Coronary artery (tissue), 2 donors: ENCODE measurements at regions not wholly inside any gene's neighbourhood (a gene's known extent, or its start where the extent isn't known, plus 50 kb on each side); places are given as distances from the start of the nearest gene placed in this dataset.

Experiments
- DNase-seq: peaks from one replicate; pipeline ENCODE4 v3.0.0-alpha.2; 2017; ENCODE audit warnings: low spot score
- H3K27ac ChIP-seq, 2 donors: fragments of 200-600 bp; sonication (generic); one replicate each; pipeline ENCODE4 v1.5.1; 2016 to 2019
- H3K4me3 ChIP-seq: fragments of 200-600 bp; sonication (generic); 2 replicates; pipeline ENCODE4 v1.5.1; 2016; ENCODE audit warnings: mild to moderate bottlenecking, moderate library complexity
- CTCF ChIP-seq: fragments of 200-600 bp; sonication (generic); IDR thresholded peaks from one replicate; pipeline ENCODE4 v1.5.1; 2019; ENCODE audit warnings: antibody characterized with exemption

- no peak for TF ChIP-seq CTCF
- peak overlapping the region; percentile 93 for H3K27ac ChIP-seq
- H3K4me3 ChIP-seq = peak overlapping the region; percentile 96
- peak; percentile 79 for DNase-seq
Observed at GRCh38 chr1:84078108-84078841, 65.8 kb upstream of the PRKACB start.

GRCh38 chr1:84077476-84078107, 66.5 kb upstream of the PRKACB start:
- H3K4me3 ChIP-seq = peak overlapping the region; percentile 96
- DNase-seq = peak; percentile 88
- peak overlapping the region; percentile 93 for H3K27ac ChIP-seq
- TF ChIP-seq CTCF = no peak

- DNase-seq = no peak
- Histone ChIP-seq H3K4me3 (no peak overlapping the region), H3K27ac (no peak overlapping the region)
- TF ChIP-seq CTCF = no peak
Observed at GRCh38 chr1:84073266-84073665, 70.8 kb upstream of the PRKACB start.

- H3K27ac ChIP-seq = no peak overlapping the region
- no peak for TF ChIP-seq CTCF
- DNase-seq = no peak
- no peak overlapping the region for H3K4me3 ChIP-seq
Observed at GRCh38 chr1:84069236-84069845, 70.4 kb upstream of the TTLL7 start.

GRCh38 chr1:84062496-84062895, 63.6 kb upstream of the TTLL7 start:
- H3K4me3 ChIP-seq = no peak overlapping the region
- TF ChIP-seq CTCF = no peak
- H3K27ac ChIP-seq = no peak overlapping the region
- no peak for DNase-seq

GRCh38 chr1:84061336-84061735, 62.4 kb upstream of the TTLL7 start:
- no peak for DNase-seq
- TF ChIP-seq CTCF = no peak
- H3K4me3 ChIP-seq = no peak overlapping the region

More at GRCh38 chr1:84061336-84061735, 62.4 kb upstream of the TTLL7 start:
- no peak overlapping the region for H3K27ac ChIP-seq
